Bronchial epithelial cell (primary cell): ENCODE measurements at regions not wholly inside any gene's neighbourhood (a gene's known extent, or its start where the extent isn't known, plus 50 kb on each side); places are given as distances from the start of the nearest gene placed in this dataset.
A peak's percentile ranks its signal among the peaks of the same experiment; 100 is the strongest.
"Not testable (repeated sequence)": the region's sequence is repeated elsewhere in the genome, so short reads cannot be mapped to it uniquely, and the experiment has no call there.

Source experiments
- DNase-seq: peaks from one replicate; pipeline ENCODE4 v3.0.0-alpha.2; 2010; ENCODE audit warnings: low read depth
- FAIRE-seq: peaks from 2 replicates; lab custom pipeline; 2011; peaks lifted over from hg19 to GRCh38; lab: Jason Lieb, UNC
- H3K27me3 ChIP-seq: 2 replicates; pipeline ENCODE4 v1.5.1; 2011; ENCODE audit warnings: low read length; ENCODE audit not compliant: control insufficient read depth, insufficient read depth
- H3K36me3 ChIP-seq: 2 replicates; pipeline ENCODE4 v1.5.1; 2011; ENCODE audit warnings: low read length; ENCODE audit not compliant: control insufficient read depth, insufficient read depth
- H3K4me3 ChIP-seq: 2 replicates; pipeline ENCODE4 v1.5.1; 2011; ENCODE audit warnings: mild to moderate bottlenecking, low read depth, low read length, control low read depth
- TF ChIP-seq, protein P1 (sequence below): IDR thresholded peaks from 2 replicates; pipeline ENCODE4 v1.5.1; 2011; ENCODE audit warnings: mild to moderate bottlenecking, moderate library complexity, low read length, control low read depth, inconsistent platforms; ENCODE audit not compliant: insufficient read depth, severe bottlenecking

DNA sequence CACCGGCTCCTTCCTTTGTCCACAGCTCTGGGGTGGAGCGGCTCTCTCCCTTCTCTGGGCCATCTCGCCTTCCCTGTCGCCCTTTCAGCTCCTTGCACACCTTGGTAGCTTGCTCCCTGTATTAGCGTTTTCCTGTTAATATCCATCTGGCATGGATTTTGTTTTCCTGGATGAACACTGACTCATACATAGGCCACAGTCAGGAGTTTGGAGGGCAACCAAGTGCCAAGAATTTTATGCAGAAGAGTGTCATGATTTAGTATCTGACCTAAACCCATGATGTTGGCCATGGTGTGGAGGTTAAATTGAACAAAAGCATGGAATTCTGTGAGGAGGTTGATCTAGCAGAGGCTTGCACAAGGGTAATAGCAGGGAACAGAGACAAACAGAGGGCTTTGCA, 180.9 kb downstream of the AIPL1 start:
- H3K36me3 ChIP-seq: no peaks in the 10 kb centered on the region
- FAIRE-seq (no peak), DNase-seq (peak; percentile 3)
- peaks cover 3% of the 10 kb centered on the region for H3K27me3 ChIP-seq
- no peak overlapping the region for H3K4me3 ChIP-seq
- TF ChIP-seq, protein P1, sequence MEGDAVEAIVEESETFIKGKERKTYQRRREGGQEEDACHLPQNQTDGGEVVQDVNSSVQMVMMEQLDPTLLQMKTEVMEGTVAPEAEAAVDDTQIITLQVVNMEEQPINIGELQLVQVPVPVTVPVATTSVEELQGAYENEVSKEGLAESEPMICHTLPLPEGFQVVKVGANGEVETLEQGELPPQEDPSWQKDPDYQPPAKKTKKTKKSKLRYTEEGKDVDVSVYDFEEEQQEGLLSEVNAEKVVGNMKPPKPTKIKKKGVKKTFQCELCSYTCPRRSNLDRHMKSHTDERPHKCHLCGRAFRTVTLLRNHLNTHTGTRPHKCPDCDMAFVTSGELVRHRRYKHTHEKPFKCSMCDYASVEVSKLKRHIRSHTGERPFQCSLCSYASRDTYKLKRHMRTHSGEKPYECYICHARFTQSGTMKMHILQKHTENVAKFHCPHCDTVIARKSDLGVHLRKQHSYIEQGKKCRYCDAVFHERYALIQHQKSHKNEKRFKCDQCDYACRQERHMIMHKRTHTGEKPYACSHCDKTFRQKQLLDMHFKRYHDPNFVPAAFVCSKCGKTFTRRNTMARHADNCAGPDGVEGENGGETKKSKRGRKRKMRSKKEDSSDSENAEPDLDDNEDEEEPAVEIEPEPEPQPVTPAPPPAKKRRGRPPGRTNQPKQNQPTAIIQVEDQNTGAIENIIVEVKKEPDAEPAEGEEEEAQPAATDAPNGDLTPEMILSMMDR: no peak

DNA sequence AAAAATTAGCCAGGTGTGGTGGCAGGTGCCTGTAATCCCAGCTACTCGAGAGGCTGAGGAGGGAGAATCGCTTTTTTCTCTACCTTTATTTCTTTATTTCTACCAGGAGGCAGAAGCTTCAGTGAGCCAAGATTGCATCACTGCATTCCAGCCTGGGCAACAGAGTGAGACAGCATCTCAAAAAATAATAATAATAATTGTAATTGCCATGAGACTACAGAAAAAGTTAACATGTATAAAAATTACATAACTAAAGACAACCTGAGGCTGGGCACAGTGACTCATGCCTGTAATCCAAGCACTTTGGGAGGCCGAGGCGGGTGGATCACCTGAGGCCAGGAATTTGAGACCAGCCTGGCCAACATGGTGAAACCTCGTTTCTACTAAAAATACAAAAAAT, 181.5 kb downstream of the WSCD1 start:
- H3K4me3 ChIP-seq, H3K27me3 ChIP-seq, FAIRE-seq, H3K36me3 ChIP-seq: not testable (repeated sequence)
- peak; percentile 9 for DNase-seq

DNA sequence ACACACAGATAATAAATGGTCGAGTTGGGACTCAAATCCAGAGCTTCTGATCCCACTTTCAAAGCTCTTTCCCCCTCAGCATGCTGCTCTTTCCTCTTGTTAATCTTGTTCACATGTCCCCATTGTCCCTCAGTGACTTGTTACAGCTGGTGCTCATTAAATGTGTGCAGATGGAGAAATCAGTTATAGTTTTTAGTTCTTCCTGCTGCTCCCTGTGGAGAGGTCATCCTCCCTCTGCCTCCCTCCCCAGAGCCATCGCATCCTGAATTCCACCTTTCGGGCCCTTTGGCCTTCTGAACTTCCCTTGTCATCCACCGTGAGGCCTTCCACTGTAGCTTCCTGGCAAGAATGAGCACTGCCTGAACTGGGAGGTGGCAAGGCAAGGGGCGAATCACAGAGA, 179.6 kb downstream of the WSCD1 start:
- no peaks in the 10 kb centered on the region for H3K36me3 ChIP-seq
- DNase-seq: no peak
- no peaks in the 10 kb centered on the region for H3K27me3 ChIP-seq
- TF ChIP-seq, protein P1: no peak
- H3K4me3 ChIP-seq: no peak overlapping the region
- FAIRE-seq: no peak

DNA sequence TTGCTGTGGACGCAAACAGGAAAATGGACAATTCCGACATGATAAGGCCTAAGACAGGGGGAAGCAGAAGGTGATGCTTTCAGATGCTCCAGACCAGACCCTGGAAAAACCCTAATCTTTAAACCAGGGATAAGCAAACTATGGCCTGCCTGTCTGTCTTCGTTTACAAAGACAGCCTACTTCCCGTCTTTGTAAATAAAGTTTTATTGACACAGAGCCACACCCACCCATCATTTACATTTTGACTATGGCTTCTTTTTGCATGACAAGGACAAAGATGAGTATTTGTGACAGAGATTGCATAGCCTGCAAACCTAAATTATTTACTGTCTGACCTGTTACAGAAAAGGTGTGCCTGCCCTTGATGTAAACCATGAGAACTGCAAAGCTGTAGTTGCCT, 177.9 kb downstream of the WSCD1 start:
- DNase-seq: no peak
- FAIRE-seq: no peak
- Histone ChIP-seq H3K27me3 (no peaks in the 10 kb centered on the region), H3K36me3 (no peaks in the 10 kb centered on the region), H3K4me3 (no peak overlapping the region)
- TF ChIP-seq, protein P1: no peak

DNA sequence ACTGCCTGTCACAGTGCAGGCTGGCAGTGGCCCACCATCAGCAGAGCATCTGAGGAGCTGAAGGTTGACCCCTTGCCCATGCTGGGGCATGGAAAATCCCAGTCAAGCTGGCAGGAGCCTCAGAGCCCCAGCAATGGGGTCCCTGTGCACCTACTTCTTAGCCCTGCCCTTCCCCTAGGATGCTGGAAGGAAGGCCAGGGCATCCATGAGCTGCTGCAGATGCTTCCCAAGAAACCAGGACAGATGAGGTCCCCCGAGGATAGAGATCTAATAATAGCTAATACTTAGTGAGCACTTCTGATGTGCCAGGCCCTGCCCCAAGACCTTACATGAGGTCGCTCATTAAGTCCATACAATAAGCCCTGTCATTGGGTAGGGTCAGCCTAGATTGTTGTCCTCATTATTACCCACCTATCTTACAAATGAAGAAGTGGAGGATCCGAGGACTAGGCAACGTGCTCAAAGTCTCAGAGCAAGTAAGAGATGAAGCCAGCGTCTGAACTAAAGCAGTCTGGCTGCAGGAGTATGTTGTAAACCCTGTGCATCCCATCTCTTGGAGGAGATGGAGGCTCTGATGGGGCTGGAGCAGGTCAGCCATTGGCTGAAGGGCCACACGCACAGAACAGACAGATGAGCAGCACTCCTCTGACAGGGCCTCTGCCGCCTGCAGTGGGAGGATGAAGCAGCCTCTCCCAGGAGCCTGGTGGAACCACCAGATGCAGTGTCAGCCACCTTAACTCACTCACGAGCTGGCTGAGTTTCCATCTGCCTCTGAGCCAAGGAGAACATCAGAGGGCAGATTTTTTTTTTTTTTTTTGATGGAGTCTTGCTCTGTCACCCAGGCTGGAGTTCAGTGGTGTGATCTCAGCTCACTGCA, 175.4 kb downstream of the WSCD1 start:
- H3K27me3 ChIP-seq: no peaks in the 10 kb centered on the region

DNA sequence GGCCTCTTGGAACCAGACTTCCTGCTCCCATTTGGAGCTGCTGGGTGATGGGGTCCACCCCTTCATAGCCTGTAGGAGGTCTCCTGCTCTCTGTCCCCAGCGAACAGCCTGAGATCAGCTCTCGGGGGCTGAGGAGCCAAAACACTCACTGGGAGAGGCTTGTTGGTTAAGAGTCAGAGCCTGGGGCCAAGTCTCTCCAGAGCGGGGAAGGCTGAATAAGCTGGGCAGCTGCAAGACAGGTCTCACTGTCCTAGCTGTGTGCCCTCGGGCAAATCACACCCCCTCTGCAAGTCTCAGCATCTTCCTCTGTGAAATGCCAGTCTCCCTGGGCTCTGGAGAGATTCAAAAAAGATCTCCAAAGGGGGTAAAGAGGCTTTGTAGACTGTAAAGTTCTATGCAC, 174.6 kb downstream of the WSCD1 start:
- TF ChIP-seq, protein P1: no peak
- no peak for FAIRE-seq
- H3K4me3 ChIP-seq: no peak overlapping the region
- no peaks in the 10 kb centered on the region for H3K27me3 ChIP-seq
- DNase-seq: peak; percentile 52
- no peaks in the 10 kb centered on the region for H3K36me3 ChIP-seq

More for the DNA sequence above, 175.4 kb downstream of the WSCD1 start:
- Histone ChIP-seq H3K4me3 (no peak overlapping the region), H3K36me3 (no peaks in the 10 kb centered on the region)
- TF ChIP-seq, protein P1: no peak
- no peak for DNase-seq
- FAIRE-seq: no peak
